ENCODE measurements at regions not wholly inside any gene's neighbourhood (a gene's known extent, or its start where the extent isn't known, plus 50 kb on each side); places are given as distances from the start of the nearest gene placed in this dataset.

GRCh38 chr9:23341346-23341745, 484.7 kb downstream of the ELAVL2 start:
- WGBS, 3 donors: 72 to 79% (median 72%) methylated on average over 3 of the region's 3 CpGs
- FAIRE-seq (no peak), DNase-seq (no peak)
- no peak overlapping the region for H3K27ac ChIP-seq (ENCODE audit: low read depth in 1 of 3, low read length in 2 of 3)
- H3K4me1 ChIP-seq (ENCODE audit: control insufficient read depth in 3 of 3, insufficient read depth in 2 of 3, low read depth in 1 of 3, low read length in 2 of 3): no peaks in the 10 kb centered on the region
- no peaks in the 10 kb centered on the region for H3K36me3 ChIP-seq (ENCODE audit: control insufficient read depth in 3 of 3, insufficient read depth in 2 of 3, low read depth in 1 of 3, low read length in 3 of 3)
- H3K4me3 ChIP-seq (ENCODE audit: low read depth in 1 of 3, low read length in 3 of 3): no peak overlapping the region
- H3K9me3 ChIP-seq (ENCODE audit: control insufficient read depth in 2 of 2, insufficient read depth in 1 of 2, low read depth in 1 of 2, low read length in 1 of 2): no peaks in the 10 kb centered on the region
- no peaks in the 10 kb centered on the region for H3K27me3 ChIP-seq (ENCODE audit: control insufficient read depth in 3 of 3, insufficient read depth in 3 of 3, low read length in 3 of 3)

DNA sequence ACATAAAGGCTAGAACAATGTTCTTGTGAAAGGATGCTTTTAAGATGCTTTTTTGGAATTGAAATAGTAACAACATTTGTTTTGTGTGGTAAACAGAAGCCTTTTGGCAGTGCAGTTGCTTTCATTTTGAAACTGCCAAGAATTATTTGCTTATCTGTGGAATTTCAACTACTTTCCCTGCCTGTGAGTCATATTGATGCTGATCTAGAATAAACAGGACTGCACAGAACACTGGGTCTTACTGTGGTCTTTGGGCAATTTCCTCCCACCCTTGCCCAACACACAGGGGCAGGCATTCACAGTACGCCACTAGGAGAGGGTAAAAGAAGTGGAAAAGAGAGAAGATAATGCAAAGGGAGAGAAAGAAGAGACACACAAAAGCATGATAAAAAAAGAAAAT, 483.7 kb downstream of the ELAVL2 start:
- no peaks in the 10 kb centered on the region for H3K27me3 ChIP-seq (ENCODE audit: control insufficient read depth in 3 of 3, insufficient read depth in 3 of 3, low read length in 3 of 3)
- H3K9me3 ChIP-seq (ENCODE audit: control insufficient read depth in 2 of 2, insufficient read depth in 1 of 2, low read depth in 1 of 2, low read length in 1 of 2): no peaks in the 10 kb centered on the region
- H3K27ac ChIP-seq (ENCODE audit: low read depth in 1 of 3, low read length in 2 of 3): no peak overlapping the region
- H3K4me3 ChIP-seq (ENCODE audit: low read depth in 1 of 3, low read length in 3 of 3): no peak overlapping the region
- DNase-seq (no peak), FAIRE-seq (no peak)
- no peaks in the 10 kb centered on the region for H3K4me1 ChIP-seq (ENCODE audit: control insufficient read depth in 3 of 3, insufficient read depth in 2 of 3, low read depth in 1 of 3, low read length in 2 of 3)
- no peaks in the 10 kb centered on the region for H3K36me3 ChIP-seq (ENCODE audit: control insufficient read depth in 3 of 3, insufficient read depth in 2 of 3, low read depth in 1 of 3, low read length in 3 of 3)
- 12 to 30% (median 27%) methylated on average over 1 of the region's 1 CpG for WGBS, 3 donors

- DNase-seq: no peak
- Histone ChIP-seq H3K4me1 (ENCODE audit: control insufficient read depth in 3 of 3, insufficient read depth in 2 of 3, low read depth in 1 of 3, low read length in 2 of 3) (no peaks in the 10 kb centered on the region), H3K9me3 (ENCODE audit: control insufficient read depth in 2 of 2, insufficient read depth in 1 of 2, low read depth in 1 of 2, low read length in 1 of 2) (no peaks in the 10 kb centered on the region), H3K4me3 (ENCODE audit: low read depth in 1 of 3, low read length in 3 of 3) (no peak overlapping the region), H3K36me3 (ENCODE audit: control insufficient read depth in 3 of 3, insufficient read depth in 2 of 3, low read depth in 1 of 3, low read length in 3 of 3) (no peaks in the 10 kb centered on the region), H3K27me3 (ENCODE audit: control insufficient read depth in 3 of 3, insufficient read depth in 3 of 3, low read length in 3 of 3) (no peaks in the 10 kb centered on the region), H3K27ac (ENCODE audit: low read depth in 1 of 3, low read length in 2 of 3) (no peak overlapping the region)
- WGBS, 3 donors: 58 to 87% (median 68%) methylated on average over 1 of the region's 1 CpG
- FAIRE-seq: no peak
These were observed 482.8 kb downstream of the ELAVL2 start for GRCh38 chr9:23343226-23343625.

DNA sequence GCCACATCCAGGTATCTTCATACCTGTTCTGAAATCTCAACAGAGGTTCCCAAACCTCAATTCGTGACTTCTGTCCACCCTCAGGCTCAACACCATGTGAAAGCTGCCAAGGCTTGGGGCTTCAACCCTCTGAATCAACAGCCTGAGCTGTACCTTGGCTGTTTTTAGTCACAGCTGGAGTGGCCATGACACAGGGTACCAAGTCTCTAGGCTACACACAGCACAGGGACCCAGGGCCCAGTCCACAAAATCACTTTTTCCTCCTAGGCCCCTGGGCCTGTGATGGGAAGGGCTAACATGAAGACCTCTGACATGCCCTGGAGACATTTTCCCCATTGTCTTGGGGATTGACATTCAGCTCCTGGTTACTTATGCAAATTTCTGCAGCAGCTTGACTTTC, 464.9 kb downstream of the ELAVL2 start:
- Histone ChIP-seq H3K27ac (ENCODE audit: low read depth in 1 of 3, low read length in 2 of 3) (no peak overlapping the region), H3K27me3 (ENCODE audit: control insufficient read depth in 3 of 3, insufficient read depth in 3 of 3, low read length in 3 of 3) (no peaks in the 10 kb centered on the region), H3K4me1 (ENCODE audit: control insufficient read depth in 3 of 3, insufficient read depth in 2 of 3, low read depth in 1 of 3, low read length in 2 of 3) (no peaks in the 10 kb centered on the region), H3K9me3 (ENCODE audit: control insufficient read depth in 2 of 2, insufficient read depth in 1 of 2, low read depth in 1 of 2, low read length in 1 of 2) (peaks cover 0 to 21% of the 10 kb centered on the region in 2 donors), H3K4me3 (ENCODE audit: low read depth in 1 of 3, low read length in 3 of 3) (no peak overlapping the region), H3K36me3 (ENCODE audit: control insufficient read depth in 3 of 3, insufficient read depth in 2 of 3, low read depth in 1 of 3, low read length in 3 of 3) (no peaks in the 10 kb centered on the region)
- DNase-seq (no peak), FAIRE-seq (no peak)
- WGBS, 3 donors: 63 to 71% (median 70%) methylated on average over 1 of the region's 1 CpG

GRCh38 chr9:23372703-23373102, 453.3 kb downstream of the ELAVL2 start:
- WGBS, 3 donors: 18 to 74% (median 43%) methylated on average over 1 of the region's 1 CpG
- no peak for FAIRE-seq
- Histone ChIP-seq H3K27me3 (ENCODE audit: control insufficient read depth in 3 of 3, insufficient read depth in 3 of 3, low read length in 3 of 3) (no peaks in the 10 kb centered on the region), H3K4me1 (ENCODE audit: control insufficient read depth in 3 of 3, insufficient read depth in 2 of 3, low read depth in 1 of 3, low read length in 2 of 3) (no peaks in the 10 kb centered on the region), H3K27ac (ENCODE audit: low read depth in 1 of 3, low read length in 2 of 3) (no peak overlapping the region), H3K36me3 (ENCODE audit: control insufficient read depth in 3 of 3, insufficient read depth in 2 of 3, low read depth in 1 of 3, low read length in 3 of 3) (no peaks in the 10 kb centered on the region), H3K4me3 (ENCODE audit: low read depth in 1 of 3, low read length in 3 of 3) (no peak overlapping the region), H3K9me3 (ENCODE audit: control insufficient read depth in 2 of 2, insufficient read depth in 1 of 2, low read depth in 1 of 2, low read length in 1 of 2) (no peaks in the 10 kb centered on the region)
- DNase-seq: no peak

GRCh38 chr9:23375511-23375910, 450.5 kb downstream of the ELAVL2 start:
- H3K9me3 ChIP-seq (ENCODE audit: control insufficient read depth in 2 of 2, insufficient read depth in 1 of 2, low read depth in 1 of 2, low read length in 1 of 2): no peaks in the 10 kb centered on the region
- no peaks in the 10 kb centered on the region for H3K36me3 ChIP-seq (ENCODE audit: control insufficient read depth in 3 of 3, insufficient read depth in 2 of 3, low read depth in 1 of 3, low read length in 3 of 3)
- no peak for DNase-seq
- no peak overlapping the region for H3K4me3 ChIP-seq (ENCODE audit: low read depth in 1 of 3, low read length in 3 of 3)
- no peaks in the 10 kb centered on the region for H3K27me3 ChIP-seq (ENCODE audit: control insufficient read depth in 3 of 3, insufficient read depth in 3 of 3, low read length in 3 of 3)
- no peak overlapping the region for H3K27ac ChIP-seq (ENCODE audit: low read depth in 1 of 3, low read length in 2 of 3)
- no peaks in the 10 kb centered on the region for H3K4me1 ChIP-seq (ENCODE audit: control insufficient read depth in 3 of 3, insufficient read depth in 2 of 3, low read depth in 1 of 3, low read length in 2 of 3)
- no peak for FAIRE-seq
- WGBS, 3 donors: 76 to 92% (median 86%) methylated on average over 2 of the region's 2 CpGs

GRCh38 chr9:23379842-23380241, 446.2 kb downstream of the ELAVL2 start:
- H3K27ac ChIP-seq (ENCODE audit: low read depth in 1 of 3, low read length in 2 of 3): no peak overlapping the region
- WGBS, 3 donors: 44 to 73% (median 50%) methylated on average over 4 of the region's 4 CpGs
- H3K9me3 ChIP-seq (ENCODE audit: control insufficient read depth in 2 of 2, insufficient read depth in 1 of 2, low read depth in 1 of 2, low read length in 1 of 2): peaks cover 1 to 6% of the 10 kb centered on the region in 2 donors
- H3K4me3 ChIP-seq (ENCODE audit: low read depth in 1 of 3, low read length in 3 of 3): no peak overlapping the region
- DNase-seq (peak in 1 of 2 donors; percentile 6), FAIRE-seq (no peak)
- H3K4me1 ChIP-seq (ENCODE audit: control insufficient read depth in 3 of 3, insufficient read depth in 2 of 3, low read depth in 1 of 3, low read length in 2 of 3): no peaks in the 10 kb centered on the region
- H3K36me3 ChIP-seq (ENCODE audit: control insufficient read depth in 3 of 3, insufficient read depth in 2 of 3, low read depth in 1 of 3, low read length in 3 of 3): no peaks in the 10 kb centered on the region
- no peaks in the 10 kb centered on the region for H3K27me3 ChIP-seq (ENCODE audit: control insufficient read depth in 3 of 3, insufficient read depth in 3 of 3, low read length in 3 of 3)

DNA sequence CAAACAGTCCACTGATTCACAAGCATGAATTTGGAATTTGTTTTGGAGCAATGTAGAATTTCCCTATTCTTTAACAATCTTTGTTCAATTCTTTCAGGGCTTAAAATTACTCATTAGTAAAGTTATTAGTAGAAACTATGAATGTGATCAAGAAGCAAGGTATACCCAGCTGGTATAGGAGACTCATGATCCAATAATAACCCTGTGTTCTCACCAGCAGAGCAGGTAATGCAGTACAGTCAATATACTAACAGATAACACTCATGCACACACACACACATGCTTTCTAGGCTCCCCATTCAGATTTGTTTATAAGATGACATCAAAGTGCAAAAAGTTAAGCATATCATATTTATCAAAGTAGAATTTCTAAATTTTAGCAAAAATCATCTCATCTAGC, 445.2 kb downstream of the ELAVL2 start:
- DNase-seq (no peak), FAIRE-seq (no peak)
- no peak overlapping the region for H3K27ac ChIP-seq (ENCODE audit: low read depth in 1 of 3, low read length in 2 of 3)
- H3K36me3 ChIP-seq (ENCODE audit: control insufficient read depth in 3 of 3, insufficient read depth in 2 of 3, low read depth in 1 of 3, low read length in 3 of 3): no peaks in the 10 kb centered on the region
- H3K4me1 ChIP-seq (ENCODE audit: control insufficient read depth in 3 of 3, insufficient read depth in 2 of 3, low read depth in 1 of 3, low read length in 2 of 3): no peaks in the 10 kb centered on the region
- no peaks in the 10 kb centered on the region for H3K27me3 ChIP-seq (ENCODE audit: control insufficient read depth in 3 of 3, insufficient read depth in 3 of 3, low read length in 3 of 3)
- H3K4me3 ChIP-seq (ENCODE audit: low read depth in 1 of 3, low read length in 3 of 3): no peak overlapping the region
- H3K9me3 ChIP-seq (ENCODE audit: control insufficient read depth in 2 of 2, insufficient read depth in 1 of 2, low read depth in 1 of 2, low read length in 1 of 2): peaks cover 1 to 6% of the 10 kb centered on the region in 2 donors

GRCh38 chr9:23382418-23382817, 443.6 kb downstream of the ELAVL2 start:
- H3K36me3 ChIP-seq (ENCODE audit: control insufficient read depth in 3 of 3, insufficient read depth in 2 of 3, low read depth in 1 of 3, low read length in 3 of 3): no peaks in the 10 kb centered on the region
- no peaks in the 10 kb centered on the region for H3K27me3 ChIP-seq (ENCODE audit: control insufficient read depth in 3 of 3, insufficient read depth in 3 of 3, low read length in 3 of 3)
- FAIRE-seq (no peak), DNase-seq (no peak)
- H3K9me3 ChIP-seq (ENCODE audit: control insufficient read depth in 2 of 2, insufficient read depth in 1 of 2, low read depth in 1 of 2, low read length in 1 of 2): peaks cover 1 to 6% of the 10 kb centered on the region in 2 donors
- H3K27ac ChIP-seq (ENCODE audit: low read depth in 1 of 3, low read length in 2 of 3): no peak overlapping the region
- no peak overlapping the region for H3K4me3 ChIP-seq (ENCODE audit: low read depth in 1 of 3, low read length in 3 of 3)
- no peaks in the 10 kb centered on the region for H3K4me1 ChIP-seq (ENCODE audit: control insufficient read depth in 3 of 3, insufficient read depth in 2 of 3, low read depth in 1 of 3, low read length in 2 of 3)
- WGBS, 3 donors: 70 to 83% (median 82%) methylated on average over 2 of the region's 2 CpGs
